Ishikawa (cell line): ENCODE measurements at regions not wholly inside any gene's neighbourhood (a gene's known extent, or its start where the extent isn't known, plus 50 kb on each side); places are given as distances from the start of the nearest gene placed in this dataset.

Experiments used
- CEBPB ChIP-seq: IDR thresholded peaks from 2 replicates; pipeline ENCODE4 v1.6.1; 2012
- CREB1 ChIP-seq: IDR thresholded peaks from 2 replicates; pipeline ENCODE4 v1.6.1; 2012; ENCODE audit warnings: low read depth
- EGR1 ChIP-seq: IDR thresholded peaks from 2 replicates; pipeline ENCODE4 v1.6.1; 2012
- NFIC ChIP-seq: IDR thresholded peaks from 2 replicates; pipeline ENCODE4 v1.6.1; 2012
- RAD21 ChIP-seq: IDR thresholded peaks from 2 replicates; pipeline ENCODE4 v1.6.1; 2012; ENCODE audit warnings: low read depth
- REST ChIP-seq: IDR thresholded peaks from 2 replicates; pipeline ENCODE4 v1.6.1; 2012; ENCODE audit warnings: low read depth, mild to moderate bottlenecking
- TAF1 ChIP-seq: IDR thresholded peaks from 2 replicates; pipeline ENCODE4 v1.6.1; 2012; ENCODE audit warnings: low read depth, mild to moderate bottlenecking
- TCF12 ChIP-seq: IDR thresholded peaks from 2 replicates; pipeline ENCODE4 v1.6.1; 2012; ENCODE audit warnings: low read depth
- TEAD4 ChIP-seq: IDR thresholded peaks from 2 replicates; pipeline ENCODE4 v1.6.1; 2012
- USF1 ChIP-seq: IDR thresholded peaks from 2 replicates; pipeline ENCODE4 v1.6.1; 2012
- YY1 ChIP-seq: IDR thresholded peaks from 2 replicates; pipeline ENCODE4 v1.6.1; 2012; ENCODE audit warnings: low read depth
- ZBTB7A ChIP-seq: IDR thresholded peaks from 2 replicates; pipeline ENCODE4 v1.6.1; 2012; ENCODE audit warnings: low read depth

- TF ChIP-seq USF1: no peak
- no peak for TF ChIP-seq RAD21
- TF ChIP-seq REST: no peak
- no peak for TF ChIP-seq NFIC
- TF ChIP-seq CREB1: no peak
- TF ChIP-seq TEAD4: no peak
- no peak for TF ChIP-seq CEBPB
- no peak for TF ChIP-seq EGR1
- no peak for TF ChIP-seq TAF1
- TF ChIP-seq TCF12: no peak
- no peak for TF ChIP-seq ZBTB7A
- no peak for TF ChIP-seq YY1
Observed at GRCh38 chr3:177942911-177943310, 593.3 kb upstream of the KCNMB2 start.
